Trophoblast cell (in vitro differentiated cells and primary cell): ENCODE measurements at regions not wholly inside any gene's neighbourhood (a gene's known extent, or its start where the extent isn't known, plus 50 kb on each side); places are given as distances from the start of the nearest gene placed in this dataset.

Experiments
- DNase-seq, 2 donors: peaks; one replicate each; pipeline ENCODE4 v3.0.0-alpha.2; 2016
- H2AFZ ChIP-seq: 2 replicates; pipeline ENCODE4 v1.6.1; 2013; ENCODE audit warnings: low read length, moderate library complexity, mild to moderate bottlenecking; ENCODE audit not compliant: insufficient read depth, poor library complexity
- H2AK5ac ChIP-seq: 2 replicates; pipeline ENCODE4 v1.6.1; 2013; ENCODE audit warnings: mild to moderate bottlenecking, low read length
- H2BK120ac ChIP-seq: 2 replicates; pipeline ENCODE4 v1.6.1; 2013; ENCODE audit warnings: low read length, mild to moderate bottlenecking, moderate library complexity; ENCODE audit not compliant: insufficient read depth, poor library complexity
- H2BK12ac ChIP-seq: 2 replicates; pipeline ENCODE4 v1.6.1; 2013; ENCODE audit warnings: mild to moderate bottlenecking, low read length, moderate library complexity
- H2BK5ac ChIP-seq: 2 replicates; pipeline ENCODE4 v1.6.1; 2013; ENCODE audit warnings: low read length, low read depth, moderate library complexity, mild to moderate bottlenecking; ENCODE audit not compliant: poor library complexity
- H3K14ac ChIP-seq: 2 replicates; pipeline ENCODE4 v1.6.1; 2013; ENCODE audit warnings: mild to moderate bottlenecking, low read length
- H3K18ac ChIP-seq: 2 replicates; pipeline ENCODE4 v1.6.1; 2013; ENCODE audit warnings: mild to moderate bottlenecking, low read length
- H3K23ac ChIP-seq: 2 replicates; pipeline ENCODE4 v1.6.1; 2013; ENCODE audit warnings: low read length
- H3K27ac ChIP-seq: 2 replicates; pipeline ENCODE4 v1.5.1; 2013; ENCODE audit warnings: low read depth, mild to moderate bottlenecking, inconsistent platforms, low read length, moderate library complexity
- H3K27me3 ChIP-seq: 2 replicates; pipeline ENCODE4 v1.6.1; 2013; ENCODE audit warnings: inconsistent platforms, mild to moderate bottlenecking, low read length, moderate library complexity; ENCODE audit not compliant: insufficient read depth
- H3K36me3 ChIP-seq, 2 experiments: 1 replicate in 1 of 2; 2 replicates in 1 of 2; pipeline ENCODE4 v1.6.1; 2013; ENCODE audit warnings: low read length in 2 of 2, mild to moderate bottlenecking in 2 of 2, moderate library complexity in 1 of 2; ENCODE audit not compliant: insufficient read depth in 2 of 2, control insufficient read depth in 1 of 2
- H3K4ac ChIP-seq: 2 replicates; pipeline ENCODE4 v1.6.1; 2013; ENCODE audit warnings: low read depth, mild to moderate bottlenecking, low read length, moderate library complexity
- H3K4me1 ChIP-seq, 2 experiments: 1 replicate in 1 of 2; 2 replicates in 1 of 2; pipeline ENCODE4 v1.6.1; 2013; ENCODE audit warnings: low read length in 2 of 2, mild to moderate bottlenecking in 2 of 2, moderate library complexity in 1 of 2; ENCODE audit not compliant: insufficient read depth in 2 of 2, control insufficient read depth in 1 of 2
- H3K4me2 ChIP-seq: 2 replicates; pipeline ENCODE4 v1.6.1; 2013; ENCODE audit warnings: inconsistent platforms, mild to moderate bottlenecking, low read length, moderate library complexity
- H3K4me3 ChIP-seq: 2 replicates; pipeline ENCODE4 v1.5.1; 2013; ENCODE audit warnings: mild to moderate bottlenecking, low read depth, low read length, inconsistent platforms
- H3K79me1 ChIP-seq: one replicate; pipeline ENCODE4 v1.6.1; 2013; ENCODE audit warnings: low read length
- H3K79me2 ChIP-seq: 2 replicates; pipeline ENCODE4 v1.6.1; 2013; ENCODE audit warnings: low read length, mild to moderate bottlenecking; ENCODE audit not compliant: control insufficient read depth, insufficient read depth, poor library complexity
- H3K9ac ChIP-seq: 2 replicates; pipeline ENCODE4 v1.6.1; 2013; ENCODE audit warnings: mild to moderate bottlenecking, low read length
- H3K9me3 ChIP-seq: 2 replicates; pipeline ENCODE4 v1.6.1; 2013; ENCODE audit warnings: low read depth, mild to moderate bottlenecking, control low read depth, inconsistent platforms, low read length; ENCODE audit not compliant: insufficient read depth
- H4K12ac ChIP-seq: 2 replicates; pipeline ENCODE4 v1.6.1; 2013; ENCODE audit warnings: low read depth, mild to moderate bottlenecking, low read length, moderate library complexity
- H4K8ac ChIP-seq: 2 replicates; pipeline ENCODE4 v1.6.1; 2013; ENCODE audit warnings: low read depth, mild to moderate bottlenecking, low read length, moderate library complexity
- H4K91ac ChIP-seq: one replicate; pipeline ENCODE4 v1.6.1; 2013; ENCODE audit warnings: low read depth, mild to moderate bottlenecking, low read length, moderate library complexity
- WGBS: extraction: QIAGEN DNeasy Blood & Tissue Kit; methylation state at CpG from one replicate; pipeline ENCODE4 v1.1.7; 2013; ENCODE audit warnings: missing lambda C conversion rate; ENCODE audit not compliant: insufficient read length, insufficient coverage; ENCODE audit errors: extremely low coverage; 5-methylcytosine and 5-hydroxymethylcytosine counted together

- Histone ChIP-seq H2AK5ac (no peak overlapping the region), H3K18ac (no peak overlapping the region), H3K9me3 (peaks cover 3% of the 10 kb centered on the region), H3K4ac (no peak overlapping the region), H2BK12ac (no peak overlapping the region), H4K12ac (no peak overlapping the region), H4K8ac (no peak overlapping the region), H3K4me2 (no peak overlapping the region), H3K27me3 (no peaks in the 10 kb centered on the region), H4K91ac (no peak overlapping the region), H3K9ac (no peak overlapping the region), H3K4me1 (no peaks in the 10 kb centered on the region), H3K4me3 (no peak overlapping the region), H3K79me1 (no peaks in the 10 kb centered on the region), H2AFZ (no peak overlapping the region), H3K14ac (no peak overlapping the region), H3K79me2 (no peaks in the 10 kb centered on the region), H3K27ac (no peak overlapping the region), H3K23ac (no peak overlapping the region), H2BK120ac (no peak overlapping the region), H2BK5ac (no peak overlapping the region), H3K36me3 (no peaks in the 10 kb centered on the region)
- no peak for DNase-seq
- no CpG with 5 or more reads among the region's 22 CpGs for whole genome bisulfite sequencing
These were observed 66.0 kb downstream of the MATN1 start for GRCh38 chr1:30657131-30658013.

GRCh38 chr1:30656171-30656940, 67.0 kb downstream of the MATN1 start:
- H3K4me3 ChIP-seq = no peak overlapping the region
- H3K36me3 ChIP-seq = no peaks in the 10 kb centered on the region
- no peak overlapping the region for H3K4me2 ChIP-seq
- no peak overlapping the region for H4K8ac ChIP-seq
- no peak overlapping the region for H3K4ac ChIP-seq
- no peak overlapping the region for H3K9ac ChIP-seq
- DNase-seq = no peak
- peaks cover 3% of the 10 kb centered on the region for H3K9me3 ChIP-seq
- H3K18ac ChIP-seq = no peak overlapping the region
- H3K14ac ChIP-seq = no peak overlapping the region
- no peak overlapping the region for H3K23ac ChIP-seq
- H3K27ac ChIP-seq = no peak overlapping the region
- H4K91ac ChIP-seq = no peak overlapping the region
- no peak overlapping the region for H2BK120ac ChIP-seq
- H3K4me1 ChIP-seq = no peaks in the 10 kb centered on the region
- H3K27me3 ChIP-seq = no peaks in the 10 kb centered on the region
- no peak overlapping the region for H2BK5ac ChIP-seq
- H2AFZ ChIP-seq = no peak overlapping the region
- no peaks in the 10 kb centered on the region for H3K79me2 ChIP-seq
- no peak overlapping the region for H2BK12ac ChIP-seq
- no peak overlapping the region for H2AK5ac ChIP-seq
- H3K79me1 ChIP-seq = no peaks in the 10 kb centered on the region
- H4K12ac ChIP-seq = no peak overlapping the region
- no CpG with 5 or more reads among the region's 27 CpGs for WGBS

GRCh38 chr1:30655672-30656071, 67.7 kb downstream of the MATN1 start:
- H3K14ac ChIP-seq = no peak overlapping the region

GRCh38 chr1:30654188-30654587, 69.2 kb downstream of the MATN1 start:
- Histone ChIP-seq H3K23ac (no peak overlapping the region), H4K12ac (no peak overlapping the region), H3K4me1 (no peaks in the 10 kb centered on the region), H3K4ac (no peak overlapping the region), H3K27me3 (no peaks in the 10 kb centered on the region), H3K9me3 (peaks cover 3% of the 10 kb centered on the region), H4K8ac (no peak overlapping the region), H3K4me2 (no peak overlapping the region), H2BK120ac (no peak overlapping the region), H3K9ac (no peak overlapping the region), H3K36me3 (no peaks in the 10 kb centered on the region), H2AK5ac (no peak overlapping the region), H3K4me3 (no peak overlapping the region), H4K91ac (no peak overlapping the region), H3K18ac (no peak overlapping the region), H2AFZ (no peak overlapping the region), H3K79me2 (no peaks in the 10 kb centered on the region), H2BK5ac (no peak overlapping the region), H3K27ac (no peak overlapping the region), H3K14ac (no peak overlapping the region), H2BK12ac (no peak overlapping the region), H3K79me1 (no peaks in the 10 kb centered on the region)
- DNase-seq = no peak
- no CpG with 5 or more reads among the region's 5 CpGs for WGBS

More at GRCh38 chr1:30655672-30656071, 67.7 kb downstream of the MATN1 start:
- H3K9me3 ChIP-seq = peaks cover 3% of the 10 kb centered on the region
- no peaks in the 10 kb centered on the region for H3K36me3 ChIP-seq
- no peak overlapping the region for H3K18ac ChIP-seq
- no peak overlapping the region for H3K23ac ChIP-seq
- no peak overlapping the region for H3K4me2 ChIP-seq
- H3K27me3 ChIP-seq = no peaks in the 10 kb centered on the region
- no peak overlapping the region for H2AFZ ChIP-seq
- H2BK5ac ChIP-seq = no peak overlapping the region
- no peak overlapping the region for H3K4ac ChIP-seq
- H3K79me2 ChIP-seq = no peaks in the 10 kb centered on the region
- DNase-seq = no peak
- no peak overlapping the region for H3K9ac ChIP-seq
- no CpG with 5 or more reads among the region's 3 CpGs for WGBS
- no peak overlapping the region for H4K8ac ChIP-seq
- H2BK120ac ChIP-seq = no peak overlapping the region
- no peaks in the 10 kb centered on the region for H3K4me1 ChIP-seq
- no peak overlapping the region for H4K12ac ChIP-seq
- no peak overlapping the region for H4K91ac ChIP-seq
- H3K4me3 ChIP-seq = peak overlapping the region; percentile 36
- H3K79me1 ChIP-seq = no peaks in the 10 kb centered on the region
- H2AK5ac ChIP-seq = no peak overlapping the region
- H3K27ac ChIP-seq = no peak overlapping the region
- H2BK12ac ChIP-seq = no peak overlapping the region
